ENCODE measurements at regions not wholly inside any gene's neighbourhood (a gene's known extent, or its start where the extent isn't known, plus 50 kb on each side); places are given as distances from the start of the nearest gene placed in this dataset.

DNA sequence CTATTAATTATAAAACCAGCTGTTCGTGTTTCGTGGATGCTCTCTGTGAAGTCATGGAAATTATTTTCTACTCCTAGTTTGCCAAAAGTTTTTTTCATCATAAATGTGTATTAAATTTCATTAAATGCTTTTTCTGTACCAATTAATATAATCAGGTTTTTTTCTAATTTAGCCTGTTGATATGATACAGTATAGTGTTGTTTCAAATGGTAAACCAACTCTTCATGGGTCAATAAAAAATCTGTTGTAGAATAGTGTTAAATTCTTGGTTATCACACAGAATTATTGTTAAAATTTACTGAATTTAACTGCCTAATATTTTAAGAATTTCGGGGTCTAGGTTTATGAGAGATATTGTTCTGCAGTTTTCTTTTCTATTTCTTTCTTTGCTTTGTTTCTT lies 505.9 kb upstream of the MANEA start:
- TF ChIP-seq, protein P1, sequence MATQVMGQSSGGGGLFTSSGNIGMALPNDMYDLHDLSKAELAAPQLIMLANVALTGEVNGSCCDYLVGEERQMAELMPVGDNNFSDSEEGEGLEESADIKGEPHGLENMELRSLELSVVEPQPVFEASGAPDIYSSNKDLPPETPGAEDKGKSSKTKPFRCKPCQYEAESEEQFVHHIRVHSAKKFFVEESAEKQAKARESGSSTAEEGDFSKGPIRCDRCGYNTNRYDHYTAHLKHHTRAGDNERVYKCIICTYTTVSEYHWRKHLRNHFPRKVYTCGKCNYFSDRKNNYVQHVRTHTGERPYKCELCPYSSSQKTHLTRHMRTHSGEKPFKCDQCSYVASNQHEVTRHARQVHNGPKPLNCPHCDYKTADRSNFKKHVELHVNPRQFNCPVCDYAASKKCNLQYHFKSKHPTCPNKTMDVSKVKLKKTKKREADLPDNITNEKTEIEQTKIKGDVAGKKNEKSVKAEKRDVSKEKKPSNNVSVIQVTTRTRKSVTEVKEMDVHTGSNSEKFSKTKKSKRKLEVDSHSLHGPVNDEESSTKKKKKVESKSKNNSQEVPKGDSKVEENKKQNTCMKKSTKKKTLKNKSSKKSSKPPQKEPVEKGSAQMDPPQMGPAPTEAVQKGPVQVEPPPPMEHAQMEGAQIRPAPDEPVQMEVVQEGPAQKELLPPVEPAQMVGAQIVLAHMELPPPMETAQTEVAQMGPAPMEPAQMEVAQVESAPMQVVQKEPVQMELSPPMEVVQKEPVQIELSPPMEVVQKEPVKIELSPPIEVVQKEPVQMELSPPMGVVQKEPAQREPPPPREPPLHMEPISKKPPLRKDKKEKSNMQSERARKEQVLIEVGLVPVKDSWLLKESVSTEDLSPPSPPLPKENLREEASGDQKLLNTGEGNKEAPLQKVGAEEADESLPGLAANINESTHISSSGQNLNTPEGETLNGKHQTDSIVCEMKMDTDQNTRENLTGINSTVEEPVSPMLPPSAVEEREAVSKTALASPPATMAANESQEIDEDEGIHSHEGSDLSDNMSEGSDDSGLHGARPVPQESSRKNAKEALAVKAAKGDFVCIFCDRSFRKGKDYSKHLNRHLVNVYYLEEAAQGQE (IDR thresholded peaks at IDR 0.05; ENCODE audit: insufficient replicate concordance, low read depth): no peak
- TF ChIP-seq SPI1 (IDR thresholded peaks at IDR 0.05; ENCODE audit: borderline replicate concordance, low read depth): no peak
- no peak for TF ChIP-seq GABPA (IDR thresholded peaks at IDR 0.05; ENCODE audit: low read depth)
- TF ChIP-seq, protein P2, sequence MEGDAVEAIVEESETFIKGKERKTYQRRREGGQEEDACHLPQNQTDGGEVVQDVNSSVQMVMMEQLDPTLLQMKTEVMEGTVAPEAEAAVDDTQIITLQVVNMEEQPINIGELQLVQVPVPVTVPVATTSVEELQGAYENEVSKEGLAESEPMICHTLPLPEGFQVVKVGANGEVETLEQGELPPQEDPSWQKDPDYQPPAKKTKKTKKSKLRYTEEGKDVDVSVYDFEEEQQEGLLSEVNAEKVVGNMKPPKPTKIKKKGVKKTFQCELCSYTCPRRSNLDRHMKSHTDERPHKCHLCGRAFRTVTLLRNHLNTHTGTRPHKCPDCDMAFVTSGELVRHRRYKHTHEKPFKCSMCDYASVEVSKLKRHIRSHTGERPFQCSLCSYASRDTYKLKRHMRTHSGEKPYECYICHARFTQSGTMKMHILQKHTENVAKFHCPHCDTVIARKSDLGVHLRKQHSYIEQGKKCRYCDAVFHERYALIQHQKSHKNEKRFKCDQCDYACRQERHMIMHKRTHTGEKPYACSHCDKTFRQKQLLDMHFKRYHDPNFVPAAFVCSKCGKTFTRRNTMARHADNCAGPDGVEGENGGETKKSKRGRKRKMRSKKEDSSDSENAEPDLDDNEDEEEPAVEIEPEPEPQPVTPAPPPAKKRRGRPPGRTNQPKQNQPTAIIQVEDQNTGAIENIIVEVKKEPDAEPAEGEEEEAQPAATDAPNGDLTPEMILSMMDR (IDR thresholded peaks at IDR 0.05; ENCODE audit: insufficient read depth, low read length): no peak
- no peak for TF ChIP-seq POLR2AphosphoS5 (IDR thresholded peaks at IDR 0.05; ENCODE audit: low read depth)
- Histone ChIP-seq H3K27me3 (ENCODE audit: insufficient read depth, poor library complexity, severe bottlenecking) (no peaks in the 10 kb centered on the region), H3K4me3 (replicated peaks; ENCODE audit: insufficient read depth, low read length) (no peak overlapping the region), H3K27ac (replicated peaks) (no peak overlapping the region)
- DNase-seq (ENCODE audit: low read depth in 1 of 2, low spot score in 1 of 2): no peak

DNA sequence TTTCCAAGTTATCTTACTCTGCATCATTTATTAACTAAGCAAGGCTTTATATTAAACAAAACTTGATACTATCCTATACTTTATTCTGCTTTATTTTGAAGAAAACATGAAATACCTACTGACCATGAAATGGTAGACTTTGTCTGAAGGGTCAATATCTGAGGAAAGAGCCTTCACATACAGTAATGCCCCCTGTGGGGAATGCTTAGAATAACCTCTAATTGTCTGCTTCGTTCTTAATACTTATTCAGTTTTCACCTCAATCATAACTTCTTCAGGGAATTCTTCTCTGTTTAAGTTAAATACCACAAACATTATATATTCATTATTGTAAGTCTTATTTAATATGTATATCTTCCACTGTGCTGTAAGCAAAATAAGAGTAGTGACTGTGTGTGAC lies 498.9 kb upstream of the MANEA start:
- Histone ChIP-seq H3K27ac (replicated peaks) (no peak overlapping the region), H3K27me3 (ENCODE audit: insufficient read depth, poor library complexity, severe bottlenecking) (no peaks in the 10 kb centered on the region), H3K4me3 (replicated peaks; ENCODE audit: insufficient read depth, low read length) (no peak overlapping the region)
- no peak for TF ChIP-seq GABPA (IDR thresholded peaks at IDR 0.05; ENCODE audit: low read depth)
- TF ChIP-seq POLR2AphosphoS5 (IDR thresholded peaks at IDR 0.05; ENCODE audit: low read depth): no peak
- TF ChIP-seq, protein P1 (IDR thresholded peaks at IDR 0.05; ENCODE audit: insufficient replicate concordance, low read depth): no peak
- no peak for TF ChIP-seq SPI1 (IDR thresholded peaks at IDR 0.05; ENCODE audit: borderline replicate concordance, low read depth)
- DNase-seq (ENCODE audit: low read depth in 1 of 2, low spot score in 1 of 2): no peak

DNA sequence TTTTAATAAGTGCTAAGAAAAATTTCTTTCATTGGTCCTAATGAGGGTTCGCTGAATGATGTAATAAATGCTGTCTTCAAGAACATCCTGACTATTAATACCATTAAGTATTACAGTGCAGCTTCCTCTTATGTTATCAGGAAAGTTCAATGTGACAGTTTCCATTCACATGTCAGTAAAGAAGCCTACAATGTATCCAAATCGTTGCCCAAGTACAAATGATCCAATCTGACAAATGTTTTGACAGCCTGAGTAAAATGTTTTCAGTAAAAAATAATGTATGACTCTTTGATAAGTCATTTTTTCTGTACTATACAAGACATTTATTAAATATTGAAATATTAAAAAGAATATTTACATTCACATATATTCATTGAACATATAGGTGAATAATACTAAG lies 496.1 kb upstream of the MANEA start:
- Histone ChIP-seq H3K27me3 (ENCODE audit: insufficient read depth, poor library complexity, severe bottlenecking) (no peaks in the 10 kb centered on the region), H3K27ac (replicated peaks) (no peak overlapping the region), H3K4me3 (replicated peaks; ENCODE audit: insufficient read depth, low read length) (no peak overlapping the region)
- TF ChIP-seq, protein P1 (IDR thresholded peaks at IDR 0.05; ENCODE audit: insufficient replicate concordance, low read depth): no peak
- no peak for TF ChIP-seq SPI1 (IDR thresholded peaks at IDR 0.05; ENCODE audit: borderline replicate concordance, low read depth)
- TF ChIP-seq, protein P2 (IDR thresholded peaks at IDR 0.05; ENCODE audit: insufficient read depth, low read length): no peak
- no peak for DNase-seq (ENCODE audit: low read depth in 1 of 2, low spot score in 1 of 2)

DNA sequence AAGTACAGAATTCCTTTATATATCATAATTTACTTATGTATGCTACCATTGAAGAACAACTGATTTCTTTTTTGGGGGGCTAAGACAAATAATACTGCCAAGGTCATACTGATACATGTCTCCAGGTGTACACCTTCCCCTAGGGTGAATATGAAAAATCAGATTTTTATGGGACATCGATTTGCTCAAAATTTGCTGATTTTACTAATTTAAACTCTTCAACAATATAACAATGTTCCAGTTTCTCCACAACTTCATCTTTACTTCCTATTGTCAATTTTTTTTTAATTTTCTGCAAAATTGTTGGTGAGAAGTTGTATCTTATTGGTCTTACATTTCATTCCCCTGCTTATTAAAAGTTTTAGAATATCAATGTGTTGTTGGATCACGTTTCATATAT lies 495.4 kb upstream of the MANEA start:
- no peak overlapping the region for H3K4me3 ChIP-seq (replicated peaks; ENCODE audit: insufficient read depth, low read length)
- TF ChIP-seq, protein P2 (IDR thresholded peaks at IDR 0.05; ENCODE audit: insufficient read depth, low read length): no peak
- no peak for TF ChIP-seq SPI1 (IDR thresholded peaks at IDR 0.05; ENCODE audit: borderline replicate concordance, low read depth)
- no peak for TF ChIP-seq POLR2AphosphoS5 (IDR thresholded peaks at IDR 0.05; ENCODE audit: low read depth)
- TF ChIP-seq, protein P1 (IDR thresholded peaks at IDR 0.05; ENCODE audit: insufficient replicate concordance, low read depth): no peak
- no peak for TF ChIP-seq GABPA (IDR thresholded peaks at IDR 0.05; ENCODE audit: low read depth)
- no peaks in the 10 kb centered on the region for H3K27me3 ChIP-seq (ENCODE audit: insufficient read depth, poor library complexity, severe bottlenecking)
- H3K27ac ChIP-seq (replicated peaks): no peak overlapping the region
- no peak for DNase-seq (ENCODE audit: low read depth in 1 of 2, low spot score in 1 of 2)
